GM23338 (cell line): ENCODE measurements at regions not wholly inside any gene's neighbourhood (a gene's known extent, or its start where the extent isn't known, plus 50 kb on each side); places are given as distances from the start of the nearest gene placed in this dataset.

Experiments used
- ATAC-seq: fragments of 200-7000 bp; cut with Tn5 transposase; 3 replicates; pipeline ENCODE4 v1.9.1; 2020
- DNase-seq: peaks from one replicate; pipeline ENCODE4 v3.0.0-alpha.2; 2015; ENCODE audit warnings: low spot score
- H2AFZ ChIP-seq: fragments of 200-600 bp; sonication (generic); 2 replicates; pipeline ENCODE4 v1.8.0; 2016; ENCODE audit warnings: antibody characterized with exemption, mild to moderate bottlenecking, moderate library complexity
- H3F3A ChIP-seq: fragments of 200-600 bp; sonication (generic); replicated peaks from 2 replicates; pipeline ENCODE4 v1.8.0; 2017; ENCODE audit warnings: antibody characterized with exemption, mixed run types, low read depth
- H3K27ac ChIP-seq: fragments of 200-600 bp; sonication (generic); 2 replicates; pipeline ENCODE4 v1.6.1; 2016; ENCODE audit warnings: low read depth
- H3K27me3 ChIP-seq: fragments of 200-600 bp; sonication (generic); 2 replicates; pipeline ENCODE4 v1.8.0; 2016; ENCODE audit warnings: mild to moderate bottlenecking, mixed run types, moderate library complexity; ENCODE audit not compliant: insufficient read depth
- H3K36me3 ChIP-seq: fragments of 200-600 bp; sonication (generic); 2 replicates; pipeline ENCODE4 v1.8.0; 2016; ENCODE audit warnings: mild to moderate bottlenecking; ENCODE audit not compliant: insufficient read depth
- H3K4me1 ChIP-seq: fragments of 200-600 bp; sonication (generic); 2 replicates; pipeline ENCODE4 v1.8.0; 2016; ENCODE audit warnings: mild to moderate bottlenecking, moderate library complexity; ENCODE audit not compliant: insufficient read depth
- H3K4me2 ChIP-seq: fragments of 200-600 bp; sonication (generic); 2 replicates; pipeline ENCODE4 v1.7.1; 2017; ENCODE audit warnings: mixed run types
- H3K4me3 ChIP-seq: fragments of 200-600 bp; sonication (generic); 2 replicates; pipeline ENCODE4 v1.6.1; 2016; ENCODE audit warnings: mixed run types
- H3K79me2 ChIP-seq: fragments of 200-600 bp; sonication (generic); replicated peaks from 2 replicates; pipeline ENCODE4 v1.8.0; 2017; ENCODE audit warnings: mild to moderate bottlenecking; ENCODE audit not compliant: insufficient read depth
- H3K9me2 ChIP-seq: fragments of 200-600 bp; sonication (generic); 2 replicates; pipeline ENCODE4 v1.8.0; 2017; ENCODE audit not compliant: insufficient read depth
- H4K20me1 ChIP-seq: fragments of 200-600 bp; sonication (generic); replicated peaks from 2 replicates; pipeline ENCODE4 v1.8.0; 2017; ENCODE audit warnings: mild to moderate bottlenecking; ENCODE audit not compliant: insufficient read depth
- H3K27ac Mint-ChIP-seq: 2 replicates; pipeline ENCODE4 v1.8.0; 2020; ENCODE audit warnings: inconsistent platforms, mild to moderate bottlenecking, moderate library complexity, mixed read lengths
- H3K27me3 Mint-ChIP-seq: 3 replicates; pipeline ENCODE4 v1.8.0; 2022; ENCODE audit warnings: low read depth, mild to moderate bottlenecking, moderate library complexity, mixed read lengths, inconsistent platforms; ENCODE audit not compliant: insufficient read depth, poor library complexity
- H3K36me3 Mint-ChIP-seq: 3 replicates; pipeline ENCODE4 v1.8.0; 2021; ENCODE audit warnings: low read depth, mild to moderate bottlenecking, inconsistent platforms, moderate library complexity, mixed read lengths
- H3K4me1 Mint-ChIP-seq: 3 replicates; pipeline ENCODE4 v1.8.0; 2020; ENCODE audit warnings: mild to moderate bottlenecking, inconsistent platforms, mixed read lengths
- H3K4me3 Mint-ChIP-seq: 3 replicates; pipeline ENCODE4 v1.8.0; 2021; ENCODE audit warnings: moderate library complexity, mild to moderate bottlenecking, inconsistent platforms, mixed read lengths
- H3K9me3 Mint-ChIP-seq: 3 replicates; pipeline ENCODE4 v1.8.0; 2020; ENCODE audit warnings: moderate library complexity, mild to moderate bottlenecking, inconsistent platforms, mixed read lengths
- CREB1 ChIP-seq: fragments of 250-450 bp; sonication (Bioruptor Pico); IDR thresholded peaks from 2 replicates; pipeline ENCODE4 v1.5.0; 2020; ENCODE audit warnings: low read depth, mild to moderate bottlenecking, moderate library complexity
- CTCF ChIP-seq, 2 experiments: fragments of 200-600 bp in 1 of 2; sonication (generic) in 1 of 2; conservative IDR thresholded peaks; 2 replicates each; pipeline versions ENCODE4 v1.5.1 to v1.6.1; 2016 to 2017; ENCODE audit warnings: antibody characterized with exemption in 2 of 2, low read depth in 2 of 2, mild to moderate bottlenecking in 2 of 2, moderate library complexity in 1 of 2
- EZH2 ChIP-seq: fragments of 200-600 bp; sonication (generic); IDR thresholded peaks from one replicate; pipeline ENCODE4 v1.8.0; 2017; ENCODE audit warnings: antibody characterized with exemption, mild to moderate bottlenecking, low read depth; ENCODE audit not compliant: unreplicated experiment
- EZH2phosphoT487 ChIP-seq: fragments of 200-600 bp; sonication (generic); IDR thresholded peaks from one replicate; pipeline ENCODE4 v1.8.1; 2018; ENCODE audit warnings: antibody characterized with exemption; ENCODE audit not compliant: unreplicated experiment
- JUNB ChIP-seq: IDR thresholded peaks from one replicate; pipeline ENCODE4 v1.6.1; 2016; ENCODE audit warnings: antibody characterized with exemption; ENCODE audit not compliant: unreplicated experiment
- NANOG ChIP-seq: IDR thresholded peaks from 2 replicates; pipeline ENCODE4 v1.6.1; 2016; ENCODE audit warnings: antibody characterized with exemption, borderline replicate concordance
- POLR2AphosphoS5 ChIP-seq: IDR thresholded peaks from 2 replicates; pipeline ENCODE4 v1.6.1; 2016; ENCODE audit warnings: antibody characterized with exemption, low read depth
- STAT1 ChIP-seq: IDR thresholded peaks from one replicate; pipeline ENCODE4 v1.6.1; 2016; ENCODE audit warnings: antibody characterized with exemption; ENCODE audit not compliant: unreplicated experiment
- ZNF114 ChIP-seq: fragments of 250-450 bp; sonication (Bioruptor Pico); IDR thresholded peaks from 2 replicates; pipeline ENCODE4 v1.5.0; 2020; ENCODE audit warnings: mild to moderate bottlenecking, moderate library complexity
- ZNF331 ChIP-seq: fragments of 250-450 bp; sonication (Bioruptor Pico); IDR thresholded peaks from 2 replicates; pipeline ENCODE4 v1.5.0; 2020; ENCODE audit warnings: low read depth, mild to moderate bottlenecking, moderate library complexity
- ZNF462 ChIP-seq: fragments of 250-450 bp; sonication (Bioruptor Pico); IDR thresholded peaks from 2 replicates; pipeline ENCODE4 v1.5.0; 2020; ENCODE audit warnings: mild to moderate bottlenecking, moderate library complexity
- TF ChIP-seq, protein P1 (sequence below): IDR thresholded peaks from 2 replicates; pipeline ENCODE4 v1.6.1; 2016; ENCODE audit warnings: antibody characterized with exemption
- TF ChIP-seq, protein P2 (sequence below): IDR thresholded peaks from one replicate; pipeline ENCODE4 v1.6.1; 2018; ENCODE audit warnings: antibody characterized with exemption; ENCODE audit not compliant: unreplicated experiment

GRCh38 chrX:45712067-45712466, 511.4 kb upstream of the DIPK2B start:
- no peak for ATAC-seq
- H3K27ac ChIP-seq: no peak overlapping the region

More at GRCh38 chrX:45712067-45712466, 511.4 kb upstream of the DIPK2B start:
- Mint-ChIP-seq H3K4me3 (no peak overlapping the region), H3K9me3 (no peaks in the 10 kb centered on the region), H3K27ac (no peak overlapping the region), H3K4me1 (no peaks in the 10 kb centered on the region), H3K36me3 (no peaks in the 10 kb centered on the region; the same call in 2 of the 3 replicates), H3K27me3 (peaks cover 3% of the 10 kb centered on the region)
- Histone ChIP-seq H3K27me3 (no peaks in the 10 kb centered on the region), H3F3A (no peaks in the 10 kb centered on the region), H3K36me3 (no peaks in the 10 kb centered on the region), H3K4me1 (no peaks in the 10 kb centered on the region), H3K4me3 (no peak overlapping the region), H3K9me2 (no peaks in the 10 kb centered on the region), H4K20me1 (no peaks in the 10 kb centered on the region), H3K79me2 (no peaks in the 10 kb centered on the region), H3K4me2 (no peak overlapping the region), H2AFZ (no peak overlapping the region)
- no peak for TF ChIP-seq EZH2phosphoT487
- no peak for TF ChIP-seq CREB1 (CRISPR knock-in tag)
- TF ChIP-seq EZH2: no peak
- TF ChIP-seq ZNF114: no peak
- no peak for TF ChIP-seq CTCF (conservative IDR thresholded peaks at IDR 0.05; ENCODE audit: low read depth in 2 of 2)
- no peak for TF ChIP-seq POLR2AphosphoS5
- TF ChIP-seq, protein P1, sequence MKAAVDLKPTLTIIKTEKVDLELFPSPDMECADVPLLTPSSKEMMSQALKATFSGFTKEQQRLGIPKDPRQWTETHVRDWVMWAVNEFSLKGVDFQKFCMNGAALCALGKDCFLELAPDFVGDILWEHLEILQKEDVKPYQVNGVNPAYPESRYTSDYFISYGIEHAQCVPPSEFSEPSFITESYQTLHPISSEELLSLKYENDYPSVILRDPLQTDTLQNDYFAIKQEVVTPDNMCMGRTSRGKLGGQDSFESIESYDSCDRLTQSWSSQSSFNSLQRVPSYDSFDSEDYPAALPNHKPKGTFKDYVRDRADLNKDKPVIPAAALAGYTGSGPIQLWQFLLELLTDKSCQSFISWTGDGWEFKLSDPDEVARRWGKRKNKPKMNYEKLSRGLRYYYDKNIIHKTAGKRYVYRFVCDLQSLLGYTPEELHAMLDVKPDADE: no peak
- TF ChIP-seq ZNF462 (CRISPR knock-in tag): no peak
- no peak for TF ChIP-seq JUNB
- no peak for TF ChIP-seq ZNF331 (CRISPR knock-in tag)
- TF ChIP-seq, protein P2, sequence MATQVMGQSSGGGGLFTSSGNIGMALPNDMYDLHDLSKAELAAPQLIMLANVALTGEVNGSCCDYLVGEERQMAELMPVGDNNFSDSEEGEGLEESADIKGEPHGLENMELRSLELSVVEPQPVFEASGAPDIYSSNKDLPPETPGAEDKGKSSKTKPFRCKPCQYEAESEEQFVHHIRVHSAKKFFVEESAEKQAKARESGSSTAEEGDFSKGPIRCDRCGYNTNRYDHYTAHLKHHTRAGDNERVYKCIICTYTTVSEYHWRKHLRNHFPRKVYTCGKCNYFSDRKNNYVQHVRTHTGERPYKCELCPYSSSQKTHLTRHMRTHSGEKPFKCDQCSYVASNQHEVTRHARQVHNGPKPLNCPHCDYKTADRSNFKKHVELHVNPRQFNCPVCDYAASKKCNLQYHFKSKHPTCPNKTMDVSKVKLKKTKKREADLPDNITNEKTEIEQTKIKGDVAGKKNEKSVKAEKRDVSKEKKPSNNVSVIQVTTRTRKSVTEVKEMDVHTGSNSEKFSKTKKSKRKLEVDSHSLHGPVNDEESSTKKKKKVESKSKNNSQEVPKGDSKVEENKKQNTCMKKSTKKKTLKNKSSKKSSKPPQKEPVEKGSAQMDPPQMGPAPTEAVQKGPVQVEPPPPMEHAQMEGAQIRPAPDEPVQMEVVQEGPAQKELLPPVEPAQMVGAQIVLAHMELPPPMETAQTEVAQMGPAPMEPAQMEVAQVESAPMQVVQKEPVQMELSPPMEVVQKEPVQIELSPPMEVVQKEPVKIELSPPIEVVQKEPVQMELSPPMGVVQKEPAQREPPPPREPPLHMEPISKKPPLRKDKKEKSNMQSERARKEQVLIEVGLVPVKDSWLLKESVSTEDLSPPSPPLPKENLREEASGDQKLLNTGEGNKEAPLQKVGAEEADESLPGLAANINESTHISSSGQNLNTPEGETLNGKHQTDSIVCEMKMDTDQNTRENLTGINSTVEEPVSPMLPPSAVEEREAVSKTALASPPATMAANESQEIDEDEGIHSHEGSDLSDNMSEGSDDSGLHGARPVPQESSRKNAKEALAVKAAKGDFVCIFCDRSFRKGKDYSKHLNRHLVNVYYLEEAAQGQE: no peak
- no peak for TF ChIP-seq NANOG
- no peak for TF ChIP-seq STAT1
- DNase-seq: no peak
